Activated CD4-positive, alpha-beta T cell treated with anti-CD3 and anti-CD28 coated beads, Interleukin-2, amount 10 ng/mL, durations not matched to agents 7 days and 5 days (primary cell): ENCODE measurements at regions not wholly inside any gene's neighbourhood (a gene's known extent, or its start where the extent isn't known, plus 50 kb on each side); places are given as distances from the start of the nearest gene placed in this dataset.
A peak's percentile ranks its signal among the peaks of the same experiment; 100 is the strongest.

Experiments used
- CTCF ChIA-PET: fragments of 350-600 bp; sonication (Branson Sonifier 250); formaldehyde crosslinking; loops from one replicate; lab custom pipeline; 2021; ENCODE audit warnings: antibody characterized with exemption; lab: Charles Lee
- POLR2A ChIA-PET: fragments of 350-600 bp; sonication (Branson Sonifier 250); formaldehyde crosslinking; loops from one replicate; lab custom pipeline; 2021; ENCODE audit warnings: antibody characterized with exemption; lab: Charles Lee
- DNase-seq: peaks from one replicate; pipeline ENCODE4 v3.0.0-alpha.2; 2020
- H3K27ac Mint-ChIP-seq: one replicate; pipeline ENCODE4 v1.8.0; 2021; ENCODE audit warnings: mild to moderate bottlenecking, moderate library complexity, mixed read lengths
- H3K27me3 Mint-ChIP-seq: one replicate; pipeline ENCODE4 v1.8.0; 2021; ENCODE audit warnings: mixed read lengths
- H3K36me3 Mint-ChIP-seq: one replicate; pipeline ENCODE4 v1.8.0; 2021; ENCODE audit warnings: low read depth, mixed read lengths
- H3K4me1 Mint-ChIP-seq: one replicate; pipeline ENCODE4 v1.8.0; 2021; ENCODE audit warnings: mixed read lengths
- H3K4me3 Mint-ChIP-seq: one replicate; pipeline ENCODE4 v1.8.0; 2021; ENCODE audit warnings: mild to moderate bottlenecking, moderate library complexity, mixed read lengths
- H3K9me3 Mint-ChIP-seq: one replicate; pipeline ENCODE4 v1.8.0; 2021; ENCODE audit warnings: mixed read lengths

GRCh38 chr14:63781686-63782085 is 53.8 kb upstream of the SGPP1 start:
- Mint-ChIP-seq H3K27ac (no peak overlapping the region), H3K9me3 (no peaks in the 10 kb centered on the region), H3K36me3 (no peaks in the 10 kb centered on the region), H3K4me3 (no peak overlapping the region), H3K4me1 (no peaks in the 10 kb centered on the region), H3K27me3 (no peaks in the 10 kb centered on the region)
- ChIA-PET CTCF (interaction anchor here (0.7 kb wide), 1 partner anchor 170 kb away, joined by 3 read pairs; no protein-coding TSS in a partner anchor), POLR2A (no interaction called here)
- DNase-seq: no peak

- Mint-ChIP-seq H3K36me3 (no peaks in the 10 kb centered on the region), H3K27me3 (peaks cover 3% of the 10 kb centered on the region), H3K27ac (no peak overlapping the region), H3K9me3 (no peaks in the 10 kb centered on the region), H3K4me3 (no peak overlapping the region), H3K4me1 (no peaks in the 10 kb centered on the region)
- no peak for DNase-seq
- ChIA-PET CTCF (no interaction called here), POLR2A (no interaction called here)
These were observed 55.0 kb upstream of the SGPP1 start for GRCh38 chr14:63782683-63783389.

- ChIA-PET POLR2A (no interaction called here), CTCF (no interaction called here)
- no peak overlapping the region for H3K27ac Mint-ChIP-seq
- H3K27me3 Mint-ChIP-seq: peaks cover 22% of the 10 kb centered on the region
- no peak for DNase-seq
- no peak overlapping the region for H3K4me3 Mint-ChIP-seq
- H3K4me1 Mint-ChIP-seq: no peaks in the 10 kb centered on the region
- no peaks in the 10 kb centered on the region for H3K36me3 Mint-ChIP-seq
- no peaks in the 10 kb centered on the region for H3K9me3 Mint-ChIP-seq
These were observed 60.4 kb upstream of the SGPP1 start for GRCh38 chr14:63788011-63788933.

- Mint-ChIP-seq H3K4me1 (no peaks in the 10 kb centered on the region), H3K4me3 (no peak overlapping the region), H3K36me3 (no peaks in the 10 kb centered on the region), H3K9me3 (no peaks in the 10 kb centered on the region), H3K27ac (no peak overlapping the region), H3K27me3 (peaks cover 20% of the 10 kb centered on the region)
- no peak for DNase-seq
- ChIA-PET POLR2A (no interaction called here), CTCF (interaction anchor here (0.6 to 1.2 kb wide), 2 partner anchors 210 to 502 kb away, joined by 3 to 5 read pairs; partner anchors contain the start of gene ESR2)
These were observed 59.4 kb upstream of the SYNE2 start for GRCh38 chr14:63793376-63793775.

- CTCF ChIA-PET: no interaction called here
These were observed 57.3 kb upstream of the SYNE2 start for GRCh38 chr14:63795532-63795931.

GRCh38 chr14:63800083-63800482 is 52.7 kb upstream of the SYNE2 start:
- no peak overlapping the region for H3K27ac Mint-ChIP-seq
- H3K36me3 Mint-ChIP-seq: no peaks in the 10 kb centered on the region
- no peaks in the 10 kb centered on the region for H3K9me3 Mint-ChIP-seq
- ChIA-PET POLR2A (no interaction called here), CTCF (interaction anchor here (0.6 to 2.5 kb wide), 6 partner anchors 26 to 526 kb away, joined by 3 to 11 read pairs (median 6); no protein-coding TSS in a partner anchor)
- no peak for DNase-seq
- H3K4me3 Mint-ChIP-seq: no peak overlapping the region
- peaks cover 12% of the 10 kb centered on the region for H3K4me1 Mint-ChIP-seq
- peaks cover 1% of the 10 kb centered on the region for H3K27me3 Mint-ChIP-seq

More at GRCh38 chr14:63795532-63795931, 57.3 kb upstream of the SYNE2 start:
- H3K4me3 Mint-ChIP-seq: no peak overlapping the region
- POLR2A ChIA-PET: no interaction called here
- H3K27me3 Mint-ChIP-seq: peaks cover 9% of the 10 kb centered on the region
- no peak for DNase-seq
- peaks cover 5% of the 10 kb centered on the region for H3K4me1 Mint-ChIP-seq
- H3K27ac Mint-ChIP-seq: peak overlapping the region; percentile 31
- no peaks in the 10 kb centered on the region for H3K36me3 Mint-ChIP-seq
- no peaks in the 10 kb centered on the region for H3K9me3 Mint-ChIP-seq

GRCh38 chr14:63800651-63801375 is 52.0 kb upstream of the SYNE2 start:
- CTCF ChIA-PET: interaction anchor here (0.7 to 2.5 kb wide), 5 partner anchors 27 to 503 kb away, joined by 3 to 11 read pairs (median 7); no protein-coding TSS in a partner anchor
- peaks cover 12% of the 10 kb centered on the region for H3K4me1 Mint-ChIP-seq
- H3K36me3 Mint-ChIP-seq: no peaks in the 10 kb centered on the region
- POLR2A ChIA-PET: no interaction called here
- DNase-seq: no peak
- H3K9me3 Mint-ChIP-seq: no peaks in the 10 kb centered on the region
- H3K4me3 Mint-ChIP-seq: no peak overlapping the region
- peaks cover 1% of the 10 kb centered on the region for H3K27me3 Mint-ChIP-seq
- H3K27ac Mint-ChIP-seq: no peak overlapping the region
